ENCODE measurements at regions not wholly inside any gene's neighbourhood (a gene's known extent, or its start where the extent isn't known, plus 50 kb on each side); places are given as distances from the start of the nearest gene placed in this dataset.

GRCh38 chr10:21167288-21168010, 270.3 kb upstream of the NEBL start:
- DNase-seq, result no peak

- DNase-seq, result no peak
Observed at GRCh38 chr10:21166557-21167287, 269.6 kb upstream of the NEBL start.

GRCh38 chr10:21165489-21165888, 268.4 kb upstream of the NEBL start:
- DNase-seq, result no peak

GRCh38 chr10:21164687-21165086, 267.6 kb upstream of the NEBL start:
- no peak for DNase-seq

- no peak for DNase-seq
Observed at GRCh38 chr10:21162948-21163347, 265.8 kb upstream of the NEBL start.

- no peak for DNase-seq
Observed at GRCh38 chr10:21161647-21162046, 264.5 kb upstream of the NEBL start.

GRCh38 chr10:21161090-21161625, 264.0 kb upstream of the NEBL start:
- no peak for DNase-seq

GRCh38 chr10:21160116-21160515, 263.0 kb upstream of the NEBL start:
- no peak for DNase-seq

GRCh38 chr10:21159669-21160068, 262.6 kb upstream of the NEBL start:
- DNase-seq, result no peak

GRCh38 chr10:21158301-21158700, 261.2 kb upstream of the NEBL start:
- DNase-seq, result no peak

GRCh38 chr10:21157664-21158063, 260.6 kb upstream of the NEBL start:
- DNase-seq, result no peak

GRCh38 chr10:21150166-21150565, 253.1 kb upstream of the NEBL start:
- DNase-seq, result no peak

GRCh38 chr10:21146436-21146789, 249.3 kb upstream of the NEBL start:
- DNase-seq, result no peak

- DNase-seq, result no peak
Observed at GRCh38 chr10:21145751-21146435, 248.8 kb upstream of the NEBL start.

- DNase-seq, result no peak
Observed at GRCh38 chr10:21144047-21144446, 246.9 kb upstream of the NEBL start.

GRCh38 chr10:21141946-21142492, 244.9 kb upstream of the NEBL start:
- no peak for DNase-seq

- no peak for DNase-seq
Observed at GRCh38 chr10:21138769-21139340, 241.7 kb upstream of the NEBL start.

GRCh38 chr10:21135023-21135931, 238.2 kb upstream of the NEBL start:
- DNase-seq, result no peak

- no peak for DNase-seq
Observed at GRCh38 chr10:21134645-21135022, 237.5 kb upstream of the NEBL start.

GRCh38 chr10:21130683-21131442, 233.8 kb upstream of the NEBL start:
- DNase-seq, result no peak

- DNase-seq, result no peak
Observed at GRCh38 chr10:21130108-21130507, 233.0 kb upstream of the NEBL start.
